ENCODE measurements at regions not wholly inside any gene's neighbourhood (a gene's known extent, or its start where the extent isn't known, plus 50 kb on each side); places are given as distances from the start of the nearest gene placed in this dataset.

DNA sequence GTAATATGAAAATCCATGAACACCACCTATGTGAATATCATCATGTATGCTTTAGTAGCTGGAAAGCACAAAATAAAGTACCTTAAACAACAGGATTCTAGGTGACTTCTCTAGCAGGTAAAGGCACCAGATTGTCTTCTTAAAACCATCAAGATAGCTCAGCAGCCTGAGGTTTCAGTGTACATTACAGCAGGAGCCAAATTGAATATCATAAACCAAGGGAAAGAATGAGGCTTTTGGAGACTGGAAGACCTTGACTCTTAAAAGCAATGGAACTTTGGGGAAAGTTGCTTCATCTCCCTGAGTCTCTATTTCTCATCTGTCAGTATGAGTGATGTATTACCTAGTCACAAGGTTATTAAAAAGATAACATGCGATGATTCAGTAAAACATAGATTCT is 429.7 kb upstream of the SPHKAP start:
- TF ChIP-seq, protein P1, sequence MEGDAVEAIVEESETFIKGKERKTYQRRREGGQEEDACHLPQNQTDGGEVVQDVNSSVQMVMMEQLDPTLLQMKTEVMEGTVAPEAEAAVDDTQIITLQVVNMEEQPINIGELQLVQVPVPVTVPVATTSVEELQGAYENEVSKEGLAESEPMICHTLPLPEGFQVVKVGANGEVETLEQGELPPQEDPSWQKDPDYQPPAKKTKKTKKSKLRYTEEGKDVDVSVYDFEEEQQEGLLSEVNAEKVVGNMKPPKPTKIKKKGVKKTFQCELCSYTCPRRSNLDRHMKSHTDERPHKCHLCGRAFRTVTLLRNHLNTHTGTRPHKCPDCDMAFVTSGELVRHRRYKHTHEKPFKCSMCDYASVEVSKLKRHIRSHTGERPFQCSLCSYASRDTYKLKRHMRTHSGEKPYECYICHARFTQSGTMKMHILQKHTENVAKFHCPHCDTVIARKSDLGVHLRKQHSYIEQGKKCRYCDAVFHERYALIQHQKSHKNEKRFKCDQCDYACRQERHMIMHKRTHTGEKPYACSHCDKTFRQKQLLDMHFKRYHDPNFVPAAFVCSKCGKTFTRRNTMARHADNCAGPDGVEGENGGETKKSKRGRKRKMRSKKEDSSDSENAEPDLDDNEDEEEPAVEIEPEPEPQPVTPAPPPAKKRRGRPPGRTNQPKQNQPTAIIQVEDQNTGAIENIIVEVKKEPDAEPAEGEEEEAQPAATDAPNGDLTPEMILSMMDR (IDR thresholded peaks at IDR 0.05), result no peak
- TF ChIP-seq POLR2A (IDR thresholded peaks at IDR 0.05) (no peak), POLR2AphosphoS5 (IDR thresholded peaks at IDR 0.05) (no peak)
